ENCODE measurements at regions not wholly inside any gene's neighbourhood (a gene's known extent, or its start where the extent isn't known, plus 50 kb on each side); places are given as distances from the start of the nearest gene placed in this dataset.

- DNase-seq (ENCODE audit: low read depth), result no peak
- H3K4me3 ChIP-seq (ENCODE audit: low read length), result no peak overlapping the region
- no peak for TF ChIP-seq CTCF (conservative IDR thresholded peaks at IDR 0.05; ENCODE audit: low read depth, low read length)
These were observed 62.8 kb upstream of the CTNNBL1 start for GRCh38 chr20:37630993-37631392.

- no peak for DNase-seq (ENCODE audit: low read depth)
- TF ChIP-seq CTCF (conservative IDR thresholded peaks at IDR 0.05; ENCODE audit: low read depth, low read length), result no peak
- no peak overlapping the region for H3K4me3 ChIP-seq (ENCODE audit: low read length)
These were observed 63.7 kb upstream of the CTNNBL1 start for GRCh38 chr20:37630166-37630565.

GRCh38 chr20:37627767-37628130 is 66.1 kb upstream of the CTNNBL1 start:
- TF ChIP-seq CTCF (conservative IDR thresholded peaks at IDR 0.05; ENCODE audit: low read depth, low read length), result no peak
- no peak for DNase-seq (ENCODE audit: low read depth)
- no peak overlapping the region for H3K4me3 ChIP-seq (ENCODE audit: low read length)

- DNase-seq (ENCODE audit: low read depth), result no peak
- TF ChIP-seq CTCF (conservative IDR thresholded peaks at IDR 0.05; ENCODE audit: low read depth, low read length), result no peak
- no peak overlapping the region for H3K4me3 ChIP-seq (ENCODE audit: low read length)
These were observed 66.6 kb upstream of the CTNNBL1 start for GRCh38 chr20:37627060-37627766.

GRCh38 chr20:37624963-37625362 is 68.9 kb upstream of the CTNNBL1 start:
- H3K4me3 ChIP-seq (ENCODE audit: low read length), result no peak overlapping the region
- TF ChIP-seq CTCF (conservative IDR thresholded peaks at IDR 0.05; ENCODE audit: low read depth, low read length), result no peak
- no peak for DNase-seq (ENCODE audit: low read depth)

GRCh38 chr20:37622728-37623127 is 71.1 kb upstream of the CTNNBL1 start:
- DNase-seq (ENCODE audit: low read depth), result no peak
- TF ChIP-seq CTCF (conservative IDR thresholded peaks at IDR 0.05; ENCODE audit: low read depth, low read length), result no peak
- no peak overlapping the region for H3K4me3 ChIP-seq (ENCODE audit: low read length)

- no peak for DNase-seq (ENCODE audit: low read depth)
- H3K4me3 ChIP-seq (ENCODE audit: low read length), result no peak overlapping the region
- no peak for TF ChIP-seq CTCF (conservative IDR thresholded peaks at IDR 0.05; ENCODE audit: low read depth, low read length)
These were observed 74.3 kb upstream of the CTNNBL1 start for GRCh38 chr20:37619496-37619895.

Data from retinal pigment epithelial cell (primary cell).